ENCODE measurements at regions not wholly inside any gene's neighbourhood (a gene's known extent, or its start where the extent isn't known, plus 50 kb on each side); places are given as distances from the start of the nearest gene placed in this dataset.

GRCh38 chr10:90998733-90999511 lies 78.0 kb upstream of the ANKRD1 start:
- H3K4me2 ChIP-seq (ENCODE audit: insufficient read depth, low read length): no peak overlapping the region
- TF ChIP-seq, protein P1, sequence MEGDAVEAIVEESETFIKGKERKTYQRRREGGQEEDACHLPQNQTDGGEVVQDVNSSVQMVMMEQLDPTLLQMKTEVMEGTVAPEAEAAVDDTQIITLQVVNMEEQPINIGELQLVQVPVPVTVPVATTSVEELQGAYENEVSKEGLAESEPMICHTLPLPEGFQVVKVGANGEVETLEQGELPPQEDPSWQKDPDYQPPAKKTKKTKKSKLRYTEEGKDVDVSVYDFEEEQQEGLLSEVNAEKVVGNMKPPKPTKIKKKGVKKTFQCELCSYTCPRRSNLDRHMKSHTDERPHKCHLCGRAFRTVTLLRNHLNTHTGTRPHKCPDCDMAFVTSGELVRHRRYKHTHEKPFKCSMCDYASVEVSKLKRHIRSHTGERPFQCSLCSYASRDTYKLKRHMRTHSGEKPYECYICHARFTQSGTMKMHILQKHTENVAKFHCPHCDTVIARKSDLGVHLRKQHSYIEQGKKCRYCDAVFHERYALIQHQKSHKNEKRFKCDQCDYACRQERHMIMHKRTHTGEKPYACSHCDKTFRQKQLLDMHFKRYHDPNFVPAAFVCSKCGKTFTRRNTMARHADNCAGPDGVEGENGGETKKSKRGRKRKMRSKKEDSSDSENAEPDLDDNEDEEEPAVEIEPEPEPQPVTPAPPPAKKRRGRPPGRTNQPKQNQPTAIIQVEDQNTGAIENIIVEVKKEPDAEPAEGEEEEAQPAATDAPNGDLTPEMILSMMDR (IDR thresholded peaks at IDR 0.05; ENCODE audit: extremely low read depth, low read depth, low read length): no peak
- H3K27ac ChIP-seq (ENCODE audit: low read depth, low read length): no peak overlapping the region
- no peak overlapping the region for H2AFZ ChIP-seq (ENCODE audit: low read length)
- peaks cover 2% of the 10 kb centered on the region for H3K4me1 ChIP-seq (ENCODE audit: insufficient read depth, low read length)
- no peaks in the 10 kb centered on the region for H3K9me3 ChIP-seq (ENCODE audit: low read depth, low read length)
- peak; percentile 62 for DNase-seq (ENCODE audit: insufficient read length, low spot score, missing footprints)
- H3K79me2 ChIP-seq (ENCODE audit: insufficient read depth, low read length): no peaks in the 10 kb centered on the region
- H3K36me3 ChIP-seq (ENCODE audit: insufficient read depth, low read length): no peaks in the 10 kb centered on the region
- no peaks in the 10 kb centered on the region for H3K27me3 ChIP-seq (ENCODE audit: insufficient read depth, low read length)
- H4K20me1 ChIP-seq (ENCODE audit: insufficient read depth, low read length): no peaks in the 10 kb centered on the region
- no peak overlapping the region for H3K4me3 ChIP-seq (ENCODE audit: insufficient read depth, low read length)

DNA sequence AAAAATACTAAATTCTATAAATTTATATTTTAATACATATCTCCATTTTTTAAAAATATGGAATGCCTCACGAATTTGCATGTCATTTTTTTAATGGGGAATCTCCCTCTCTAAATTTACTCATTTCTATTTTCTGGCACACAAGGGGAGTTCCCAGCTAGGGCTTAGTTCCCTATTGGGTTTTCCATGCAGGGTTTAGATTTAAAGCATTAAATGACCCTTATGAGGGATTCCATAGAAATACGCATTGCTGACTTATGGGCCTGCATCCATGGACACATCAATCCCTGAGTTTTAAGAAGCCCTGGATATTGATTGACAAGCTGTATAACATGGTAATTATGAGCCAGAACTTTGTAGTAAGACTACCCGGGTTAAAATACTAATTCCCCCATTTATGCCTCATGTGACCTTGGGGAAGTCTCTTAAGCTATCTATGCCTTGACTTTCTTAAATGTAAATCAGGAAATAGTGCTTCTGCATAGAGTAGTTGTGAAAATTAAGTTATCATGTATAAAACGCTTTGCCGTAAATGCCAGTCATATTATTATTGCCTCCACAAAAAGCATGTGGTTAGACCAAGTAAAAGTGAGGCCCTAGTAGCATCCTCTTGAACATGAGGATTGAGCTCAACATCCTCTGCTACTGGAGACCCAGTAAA lies 78.8 kb upstream of the ANKRD1 start:
- Histone ChIP-seq H4K20me1 (ENCODE audit: insufficient read depth, low read length) (no peaks in the 10 kb centered on the region), H2AFZ (ENCODE audit: low read length) (no peak overlapping the region), H3K4me3 (ENCODE audit: insufficient read depth, low read length) (no peak overlapping the region), H3K4me2 (ENCODE audit: insufficient read depth, low read length) (no peak overlapping the region), H3K79me2 (ENCODE audit: insufficient read depth, low read length) (no peaks in the 10 kb centered on the region), H3K4me1 (ENCODE audit: insufficient read depth, low read length) (no peaks in the 10 kb centered on the region), H3K9me3 (ENCODE audit: low read depth, low read length) (no peaks in the 10 kb centered on the region), H3K27ac (ENCODE audit: low read depth, low read length) (no peak overlapping the region), H3K36me3 (ENCODE audit: insufficient read depth, low read length) (no peaks in the 10 kb centered on the region), H3K27me3 (ENCODE audit: insufficient read depth, low read length) (no peaks in the 10 kb centered on the region)
- DNase-seq (ENCODE audit: insufficient read length, low spot score, missing footprints): no peak
- TF ChIP-seq, protein P1 (IDR thresholded peaks at IDR 0.05; ENCODE audit: extremely low read depth, low read depth, low read length): no peak

- H3K36me3 ChIP-seq (ENCODE audit: insufficient read depth, low read length): no peaks in the 10 kb centered on the region
- no peak overlapping the region for H3K4me2 ChIP-seq (ENCODE audit: insufficient read depth, low read length)
- no peaks in the 10 kb centered on the region for H4K20me1 ChIP-seq (ENCODE audit: insufficient read depth, low read length)
- H3K79me2 ChIP-seq (ENCODE audit: insufficient read depth, low read length): no peaks in the 10 kb centered on the region
- H3K9me3 ChIP-seq (ENCODE audit: low read depth, low read length): no peaks in the 10 kb centered on the region
- DNase-seq (ENCODE audit: insufficient read length, low spot score, missing footprints): no peak
- TF ChIP-seq, protein P1 (IDR thresholded peaks at IDR 0.05; ENCODE audit: extremely low read depth, low read depth, low read length): no peak
- no peak overlapping the region for H3K4me3 ChIP-seq (ENCODE audit: insufficient read depth, low read length)
- H2AFZ ChIP-seq (ENCODE audit: low read length): no peak overlapping the region
- no peak overlapping the region for H3K27ac ChIP-seq (ENCODE audit: low read depth, low read length)
- no peaks in the 10 kb centered on the region for H3K4me1 ChIP-seq (ENCODE audit: insufficient read depth, low read length)
- no peaks in the 10 kb centered on the region for H3K27me3 ChIP-seq (ENCODE audit: insufficient read depth, low read length)
Observed at GRCh38 chr10:91000470-91000869, 79.6 kb upstream of the ANKRD1 start.

DNA sequence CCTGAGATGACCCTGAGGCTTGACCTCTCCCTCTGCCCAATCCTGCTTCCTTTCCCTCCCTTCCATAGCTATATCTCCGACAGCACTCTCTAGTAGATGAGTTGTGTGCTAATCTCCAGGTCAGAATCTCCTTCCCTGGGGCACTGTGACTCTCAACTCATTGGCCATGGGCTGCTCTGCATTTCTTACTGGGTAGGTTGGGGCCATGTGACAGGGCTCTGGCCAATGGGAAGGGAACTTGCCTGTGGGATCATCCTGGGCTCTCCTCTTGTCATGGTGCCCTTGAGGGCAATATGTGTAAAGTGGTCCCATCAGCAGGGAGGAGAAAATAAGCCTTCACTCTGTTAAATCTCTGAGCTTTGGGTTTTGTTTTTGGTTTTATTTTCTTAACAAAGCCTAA lies 80.1 kb upstream of the ANKRD1 start:
- no peaks in the 10 kb centered on the region for H4K20me1 ChIP-seq (ENCODE audit: insufficient read depth, low read length)
- H3K36me3 ChIP-seq (ENCODE audit: insufficient read depth, low read length): no peaks in the 10 kb centered on the region
- no peak for DNase-seq (ENCODE audit: insufficient read length, low spot score, missing footprints)

More for the DNA sequence above, 80.1 kb upstream of the ANKRD1 start:
- H3K4me3 ChIP-seq (ENCODE audit: insufficient read depth, low read length): no peak overlapping the region
- no peak overlapping the region for H3K27ac ChIP-seq (ENCODE audit: low read depth, low read length)
- no peak overlapping the region for H3K4me2 ChIP-seq (ENCODE audit: insufficient read depth, low read length)
- H3K79me2 ChIP-seq (ENCODE audit: insufficient read depth, low read length): no peaks in the 10 kb centered on the region
- TF ChIP-seq, protein P1 (IDR thresholded peaks at IDR 0.05; ENCODE audit: extremely low read depth, low read depth, low read length): no peak
- no peaks in the 10 kb centered on the region for H3K4me1 ChIP-seq (ENCODE audit: insufficient read depth, low read length)
- H2AFZ ChIP-seq (ENCODE audit: low read length): no peak overlapping the region
- H3K27me3 ChIP-seq (ENCODE audit: insufficient read depth, low read length): no peaks in the 10 kb centered on the region
- H3K9me3 ChIP-seq (ENCODE audit: low read depth, low read length): no peaks in the 10 kb centered on the region

All from osteoblast (primary cell).